ENCODE measurements at regions not wholly inside any gene's neighbourhood (a gene's known extent, or its start where the extent isn't known, plus 50 kb on each side); places are given as distances from the start of the nearest gene placed in this dataset.
"Not testable (repeated sequence)": the region's sequence is repeated elsewhere in the genome, so short reads cannot be mapped to it uniquely, and the experiment has no call there.

GRCh38 chr9:17083258-17083657 is 51.6 kb upstream of the CNTLN start:
- DNase-seq = no peak

- DNase-seq = no peak
Measured at GRCh38 chr9:17082343-17083064, 52.3 kb upstream of the CNTLN start.

GRCh38 chr9:17081814-17082213 is 53.0 kb upstream of the CNTLN start:
- no peak for DNase-seq

- DNase-seq = no peak
Measured at GRCh38 chr9:17081351-17081750, 53.5 kb upstream of the CNTLN start.

DNA sequence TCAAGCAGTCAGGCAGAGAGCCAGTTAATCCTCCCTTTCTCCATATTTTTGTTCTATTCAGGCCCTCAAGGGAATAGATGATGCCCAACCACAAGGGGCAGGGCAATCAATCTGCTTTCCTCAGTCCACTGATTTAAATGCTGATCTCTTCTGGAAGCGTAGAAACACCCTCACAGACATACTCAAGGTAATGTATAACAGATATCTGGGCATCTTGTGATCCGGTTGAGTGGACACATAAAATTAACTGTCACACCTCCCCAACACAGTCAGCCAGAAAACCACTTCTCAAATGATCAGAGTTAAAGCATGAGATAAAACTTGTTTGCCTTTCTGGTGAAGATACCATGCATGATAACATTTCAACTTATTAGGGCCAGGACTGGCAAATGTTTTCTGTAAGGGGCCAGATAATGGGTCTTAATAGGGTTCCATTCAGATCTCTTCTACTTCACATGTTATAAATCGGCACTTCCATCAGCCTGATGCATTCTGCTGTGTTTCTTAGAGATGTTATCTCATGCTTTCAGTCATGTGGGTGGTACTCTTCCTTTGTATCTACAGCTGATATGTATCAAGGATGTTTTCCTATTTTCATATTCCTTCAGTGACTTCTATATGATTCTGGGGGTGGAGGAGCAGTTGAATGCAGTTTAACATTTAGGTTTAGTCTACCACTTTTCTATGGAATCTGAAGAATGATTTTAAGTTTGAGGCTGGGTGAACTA is 58.9 kb upstream of the CNTLN start:
- no peak for DNase-seq

DNA sequence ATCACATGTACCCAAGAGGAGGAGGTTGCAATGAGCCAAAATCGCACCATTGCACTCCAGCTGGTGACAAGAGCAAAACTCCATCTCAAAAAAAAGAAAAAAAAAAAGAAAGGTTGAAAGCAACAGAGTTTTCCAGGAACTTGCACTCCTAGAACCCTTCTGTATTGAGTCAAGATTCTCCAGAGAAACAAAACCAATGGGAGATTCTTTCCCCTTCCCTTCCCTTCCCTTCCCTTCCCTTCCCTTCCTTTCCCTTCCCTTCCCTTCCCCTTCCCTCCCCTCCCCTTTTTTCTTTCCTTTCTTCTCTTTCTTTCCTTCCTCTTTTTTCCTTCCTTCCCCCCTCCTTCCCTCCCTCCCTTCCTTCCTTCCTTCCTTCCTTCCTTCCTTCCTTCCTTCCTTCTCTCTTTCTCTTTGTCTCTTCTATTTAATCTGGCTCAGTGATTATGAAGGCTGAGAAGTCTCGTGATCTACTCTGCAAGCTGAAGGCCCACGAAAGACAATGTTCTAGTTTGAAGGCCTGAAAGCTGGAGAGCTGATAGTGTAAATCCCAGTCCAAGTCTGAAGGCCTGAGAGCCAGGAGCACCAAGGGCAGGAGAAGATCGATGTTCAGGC is 59.6 kb upstream of the CNTLN start:
- no peak for DNase-seq

DNA sequence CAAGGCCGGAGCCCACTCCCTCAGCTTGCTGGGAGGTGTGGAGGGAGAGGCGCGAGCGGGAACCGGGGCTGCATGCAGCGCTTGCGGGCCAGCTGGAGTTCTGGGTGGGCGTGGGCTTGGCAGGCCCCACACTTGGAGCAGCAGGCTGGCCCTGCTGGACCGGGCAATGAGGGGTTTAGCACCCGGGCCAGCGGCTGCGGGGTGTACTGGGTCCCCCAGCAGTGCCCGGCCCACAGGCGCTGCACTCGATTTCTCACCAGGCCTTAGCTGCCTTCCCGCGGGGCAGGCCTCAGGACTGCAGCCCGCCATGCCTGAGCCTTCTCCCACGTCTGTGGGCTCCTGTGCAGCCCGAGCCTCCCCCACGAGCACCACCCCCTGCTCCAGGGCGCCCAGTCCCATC is 62.3 kb upstream of the CNTLN start:
- DNase-seq = not testable (repeated sequence)

- DNase-seq = no peak
Measured at GRCh38 chr9:17068671-17069070, 66.2 kb upstream of the CNTLN start.

DNA sequence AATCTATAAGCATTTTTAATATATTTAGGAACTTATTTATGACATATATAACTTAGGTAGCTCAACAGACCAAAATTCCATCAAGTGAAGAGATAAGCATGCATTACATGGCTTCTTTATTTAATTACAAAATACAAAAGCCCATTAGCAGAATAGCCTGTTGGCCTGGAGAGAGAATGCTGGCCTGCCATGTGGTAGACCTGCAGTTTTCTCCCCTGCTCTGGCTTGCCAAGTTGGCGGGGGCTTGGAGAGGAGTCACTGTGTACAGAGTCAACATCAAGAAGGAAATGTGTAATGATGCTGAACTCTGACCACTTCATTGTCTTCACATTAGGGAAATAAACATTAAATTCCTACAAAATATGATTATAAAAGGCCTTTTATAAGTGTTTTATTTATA is 69.8 kb upstream of the CNTLN start:
- no peak for DNase-seq

DNA sequence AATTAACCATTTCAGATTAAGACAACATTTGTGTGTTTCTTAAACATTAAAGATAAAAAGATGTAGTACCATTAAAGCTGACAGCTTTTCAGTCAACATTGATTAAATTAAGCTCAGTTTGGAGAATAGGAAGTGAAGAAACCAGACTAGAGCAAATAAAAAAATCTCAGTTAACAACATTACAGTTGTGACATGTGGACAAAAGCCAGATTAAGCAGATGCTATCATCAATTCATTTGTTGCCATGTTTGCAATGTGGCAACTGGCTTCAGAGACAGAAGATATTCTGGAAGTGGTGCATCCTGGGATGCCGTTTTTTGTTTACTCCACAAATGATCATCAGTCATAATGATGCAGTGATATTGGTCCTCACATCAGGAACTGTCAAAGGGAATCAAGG is 70.3 kb upstream of the CNTLN start:
- DNase-seq = no peak

GRCh38 chr9:17063535-17064135 is 71.2 kb upstream of the CNTLN start:
- DNase-seq = no peak

- DNase-seq = no peak
Measured at GRCh38 chr9:17062497-17062896, 72.3 kb upstream of the CNTLN start.

DNA sequence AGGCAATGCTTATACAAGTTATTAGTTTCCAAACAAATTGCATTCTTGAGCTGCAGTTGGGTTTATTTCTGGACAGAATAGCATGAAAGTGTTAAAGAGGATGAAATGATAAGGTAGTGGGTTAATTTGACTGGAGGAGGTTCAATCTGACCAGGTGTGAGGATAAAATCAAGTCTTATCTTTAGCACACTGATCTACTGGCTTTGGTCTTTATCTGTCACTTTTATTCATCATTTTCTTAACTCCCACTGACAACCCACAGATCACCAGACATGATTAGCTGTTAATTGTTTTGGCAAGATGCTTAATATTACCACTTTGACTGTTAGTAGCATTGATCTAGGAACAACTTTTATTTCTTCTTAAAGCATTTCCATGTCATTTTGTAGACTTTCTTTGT is 74.4 kb upstream of the CNTLN start:
- DNase-seq = no peak

- no peak for DNase-seq
Measured at GRCh38 chr9:17059465-17059864, 75.4 kb upstream of the CNTLN start.

DNA sequence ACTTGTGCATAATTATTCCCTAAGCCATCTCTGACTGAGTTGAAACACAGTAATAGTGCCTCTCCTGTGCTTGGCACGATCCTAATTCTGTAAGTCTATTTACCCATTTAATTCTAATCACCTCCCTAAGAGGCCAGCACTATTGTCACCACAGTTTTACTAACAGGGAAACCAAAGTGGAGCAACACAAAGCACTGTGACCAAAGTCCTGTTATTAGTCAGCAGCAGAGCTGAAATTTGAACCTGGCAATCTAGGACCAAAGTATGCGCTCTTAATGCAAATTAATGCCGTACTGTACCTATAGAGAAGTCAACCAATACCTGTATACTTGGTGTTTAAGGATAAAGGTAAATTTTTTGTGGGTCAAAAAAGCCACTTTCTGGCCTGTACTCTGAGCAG is 77.1 kb upstream of the CNTLN start:
- DNase-seq = no peak

DNA sequence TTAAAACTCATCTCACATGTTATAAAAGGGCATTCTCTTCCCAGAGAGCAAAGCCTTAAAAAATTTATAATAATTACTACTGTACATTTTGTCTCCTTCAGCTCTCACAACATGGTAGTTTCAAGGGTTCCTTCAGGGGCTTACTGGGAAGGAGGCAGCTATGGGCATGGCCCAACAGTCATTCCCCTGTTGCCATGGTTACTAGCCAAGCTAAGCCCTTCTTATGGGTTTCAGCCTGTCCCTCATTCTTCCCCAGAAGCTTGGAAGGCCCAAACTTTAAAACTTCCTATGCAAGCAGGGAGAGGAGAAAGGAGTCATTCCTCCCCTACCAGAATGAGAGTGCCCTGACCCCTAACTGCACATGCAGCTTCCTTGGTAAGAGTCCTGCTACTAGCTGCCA is 82.2 kb upstream of the CNTLN start:
- DNase-seq = no peak

GRCh38 chr9:17045381-17045940 is 89.4 kb upstream of the CNTLN start:
- no peak for DNase-seq

GRCh38 chr9:17031546-17031945 is 103.3 kb upstream of the CNTLN start:
- DNase-seq = no peak

DNA sequence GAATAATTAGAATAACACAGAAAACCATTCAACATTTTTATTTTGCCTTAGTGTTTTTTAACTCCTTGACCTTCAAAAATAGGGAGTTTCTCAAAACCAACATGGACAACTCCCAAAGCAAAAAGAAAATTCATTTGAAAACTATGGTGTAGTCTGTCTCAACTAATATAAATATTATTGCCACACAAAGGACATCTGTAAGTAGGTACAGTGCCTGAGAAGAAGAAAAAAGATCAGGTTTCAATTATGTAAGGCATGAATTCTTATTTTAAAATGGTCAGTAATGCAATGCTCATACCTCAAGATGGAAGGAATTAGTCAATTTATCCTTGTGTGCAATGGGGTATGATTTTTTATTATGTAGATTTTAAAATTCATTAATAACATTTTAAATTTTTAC is 109.6 kb upstream of the CNTLN start:
- DNase-seq = no peak

- no peak for DNase-seq
Measured at GRCh38 chr9:17024129-17024528, 110.7 kb upstream of the CNTLN start.

- DNase-seq = no peak
Measured at GRCh38 chr9:17021387-17021970, 113.4 kb upstream of the CNTLN start.

GRCh38 chr9:17019398-17019797 is 115.4 kb upstream of the CNTLN start:
- DNase-seq = no peak

DNA sequence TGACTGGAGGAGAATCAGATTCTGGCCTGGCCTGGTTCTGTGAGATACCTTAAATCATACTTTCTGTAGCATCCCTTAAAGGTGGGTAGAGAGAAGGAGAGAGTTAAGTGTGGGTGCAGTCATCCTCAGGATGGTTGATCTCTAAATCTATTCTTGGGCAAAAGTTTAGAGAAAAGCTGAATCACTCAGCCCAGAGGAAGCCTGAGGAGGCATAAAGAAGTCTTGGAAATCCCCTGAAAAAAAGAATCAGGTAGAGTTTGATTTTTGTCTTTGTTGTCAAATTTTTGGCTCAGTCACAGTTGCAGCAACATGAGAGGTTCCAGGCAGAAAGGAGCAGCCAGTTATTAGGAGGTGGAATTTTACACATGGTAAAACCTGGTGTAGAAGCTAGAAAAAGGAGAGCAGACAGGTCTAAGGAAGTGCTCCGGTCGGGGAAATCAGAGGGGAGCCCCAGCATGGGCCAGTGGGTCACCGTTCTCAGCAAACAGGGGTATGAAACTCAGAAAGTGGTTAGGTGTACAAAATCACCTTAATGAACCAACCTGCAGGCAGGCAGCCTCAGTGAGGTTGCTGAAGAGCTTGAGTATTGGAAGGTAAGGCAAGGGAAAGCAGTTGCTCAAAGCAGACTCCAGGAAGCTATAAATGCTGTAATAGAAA is 116.2 kb upstream of the CNTLN start:
- DNase-seq = no peak
